Panc1 (cell line): ENCODE measurements at regions not wholly inside any gene's neighbourhood (a gene's known extent, or its start where the extent isn't known, plus 50 kb on each side); places are given as distances from the start of the nearest gene placed in this dataset.

Experiments
- POLR2AphosphoS5 ChIP-seq: IDR thresholded peaks from 2 replicates; pipeline ENCODE4 v1.6.1; 2012; ENCODE audit warnings: mild to moderate bottlenecking, low read depth, low read length, moderate library complexity
- SIN3A ChIP-seq: IDR thresholded peaks from 2 replicates; pipeline ENCODE4 v1.6.1; 2012; ENCODE audit warnings: low read depth, mild to moderate bottlenecking, low read length, moderate library complexity, borderline replicate concordance; ENCODE audit not compliant: insufficient read depth

DNA sequence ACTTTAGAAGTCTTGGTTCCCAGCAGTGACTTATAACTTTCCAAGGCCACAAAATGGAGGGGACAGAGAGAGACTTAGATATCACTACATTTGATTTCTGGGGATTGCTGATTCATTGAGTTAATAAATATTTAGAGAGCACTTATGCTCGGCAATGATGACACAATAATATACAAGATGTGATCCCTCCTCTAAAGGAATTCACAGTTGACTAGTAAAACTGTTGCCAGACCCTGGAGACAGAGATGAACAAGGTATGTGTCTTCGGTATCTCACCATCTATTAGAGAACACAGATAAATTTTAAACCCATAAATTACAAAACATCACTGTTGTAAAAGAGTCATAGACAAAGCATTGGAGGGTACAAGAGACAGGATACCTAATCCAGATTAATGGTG, 437.5 kb downstream of the FOXO1 start:
- TF ChIP-seq SIN3A (no peak), POLR2AphosphoS5 (no peak)
